ENCODE measurements at regions not wholly inside any gene's neighbourhood (a gene's known extent, or its start where the extent isn't known, plus 50 kb on each side); places are given as distances from the start of the nearest gene placed in this dataset.

- TF ChIP-seq ARID3A (IDR thresholded peaks at IDR 0.05; ENCODE audit: low read depth, low read length) (no peak), LCORL (IDR thresholded peaks at IDR 0.05) (no peak), LCORL (CRISPR knock-in tag; IDR thresholded peaks at IDR 0.05) (peak; percentile 63; the same call in 1 of the 2 replicates), LRRFIP1 (CRISPR knock-in tag; conservative IDR thresholded peaks at IDR 0.05) (no peak), NPAS2 (CRISPR knock-in tag; IDR thresholded peaks at IDR 0.05; ENCODE audit: borderline replicate concordance) (no peak), KLF9 (CRISPR knock-in tag; IDR thresholded peaks at IDR 0.05; ENCODE audit: low read depth) (no peak), SPEN (CRISPR knock-in tag; IDR thresholded peaks at IDR 0.05; ENCODE audit: low read depth) (no peak), ZUFSP (CRISPR knock-in tag; IDR thresholded peaks at IDR 0.05; ENCODE audit: borderline replicate concordance) (no peak), ZNF205 (CRISPR knock-in tag; IDR thresholded peaks at IDR 0.05) (no peak), HMG20B (CRISPR knock-in tag; conservative IDR thresholded peaks at IDR 0.05) (peak; percentile 90), HOXD1 (CRISPR knock-in tag; IDR thresholded peaks at IDR 0.05) (peak; percentile 64; the same call in 1 of the 2 replicates), SUZ12 (IDR thresholded peaks at IDR 0.05; ENCODE audit: low read depth, low read length) (no peak), NCOA1 (CRISPR knock-in tag; IDR thresholded peaks at IDR 0.05) (no peak), ZNF335 (CRISPR knock-in tag; IDR thresholded peaks at IDR 0.05) (no peak), EP300 (IDR thresholded peaks at IDR 0.05; ENCODE audit: low read depth in 2 of 2, low read length in 2 of 2) (peak in 1 of 2 experiments; percentile 51; a peak in 1 of 4 replicates), EP300 (CRISPR knock-in tag; IDR thresholded peaks at IDR 0.05; ENCODE audit: borderline replicate concordance) (no peak), ZNF225 (CRISPR knock-in tag; IDR thresholded peaks at IDR 0.05) (no peak), THRA (CRISPR knock-in tag; IDR thresholded peaks at IDR 0.05; ENCODE audit: borderline replicate concordance) (peak; percentile 30; the same call in 1 of the 2 replicates), SIN3B (IDR thresholded peaks at IDR 0.05; ENCODE audit: low read length) (no peak), FOXJ3 (CRISPR knock-in tag; IDR thresholded peaks at IDR 0.05; ENCODE audit: borderline replicate concordance) (0 out of 2 replicates have a peak, but pooled peaks have one; percentile 65), CERS6 (CRISPR knock-in tag; IDR thresholded peaks at IDR 0.05) (no peak), CREBL2 (CRISPR knock-in tag; IDR thresholded peaks at IDR 0.05; ENCODE audit: borderline replicate concordance) (no peak), SOX5 (CRISPR knock-in tag; IDR thresholded peaks at IDR 0.05; ENCODE audit: borderline replicate concordance) (peak; percentile 87)
These were observed 178.3 kb upstream of the GATA6 start (continued) for GRCh38 chr18:21991081-21991534.
